Gastrocnemius medialis (tissue), 4 donors: ENCODE measurements at regions not wholly inside any gene's neighbourhood (a gene's known extent, or its start where the extent isn't known, plus 50 kb on each side); places are given as distances from the start of the nearest gene placed in this dataset.

Source experiments
- ATAC-seq, 2 donors: fragments of 150-250 bp; one replicate each; pipeline ENCODE4 v1.9.1; 2016
- DNase-seq, 2 donors: peaks; one replicate each; pipeline ENCODE4 v3.0.0-alpha.2; 2019
- H3K27ac ChIP-seq, 4 donors: fragments of 200-600 bp; sonication (generic); 1 replicate in 1 of 4; 2 replicates in 3 of 4; pipeline ENCODE4 v1.5.1; 2016 to 2018; ENCODE audit warnings: mild to moderate bottlenecking in 2 of 4, moderate library complexity in 1 of 4
- H3K27me3 ChIP-seq, 3 donors: fragments of 200-600 bp; sonication (generic) in 2 of 3; 1 replicate in 1 of 3; 2 replicates in 2 of 3; pipeline versions ENCODE4 v1.5.1 to v1.6.0; 2016 to 2019; ENCODE audit warnings: mild to moderate bottlenecking in 1 of 3, moderate library complexity in 1 of 3
- H3K36me3 ChIP-seq, 2 donors: fragments of 200-600 bp; sonication (generic) in 1 of 2; one replicate each; pipeline ENCODE4 v1.5.1; 2017 to 2018
- H3K4me1 ChIP-seq, 2 donors: fragments of 200-600 bp; sonication (generic) in 1 of 2; one replicate each; pipeline ENCODE4 v1.5.1; 2016 to 2017; ENCODE audit warnings: mild to moderate bottlenecking in 2 of 2
- H3K4me3 ChIP-seq, 4 donors: fragments of 200-600 bp; sonication (generic) in 3 of 4; 1 replicate in 1 of 4; 2 replicates in 3 of 4; pipeline ENCODE4 v1.5.1; 2016 to 2019; ENCODE audit warnings: mild to moderate bottlenecking in 2 of 4
- H3K9me3 ChIP-seq, 3 donors: fragments of 200-600 bp; sonication (generic) in 2 of 3; 1 replicate in 1 of 3; 2 replicates in 2 of 3; pipeline ENCODE4 v1.5.1; 2016 to 2019
- CTCF ChIP-seq, 5 experiments: fragments of 450-650 bp in 3 of 5; fragments of 200-600 bp in 2 of 5; sonication (generic) in 2 of 5; IDR thresholded peaks in 4 of 5; conservative IDR thresholded peaks in 1 of 5; 1 replicate in 4 of 5; 2 replicates in 1 of 5; pipeline ENCODE4 v1.5.1; 2016 to 2019; ENCODE audit warnings: antibody characterized with exemption in 5 of 5, mild to moderate bottlenecking in 3 of 5, moderate library complexity in 3 of 5
- POLR2A ChIP-seq, 2 donors: fragments of 450-650 bp; IDR thresholded peaks; one replicate each; pipeline ENCODE4 v1.6.1; 2017; ENCODE audit warnings: antibody characterized with exemption in 2 of 2, mild to moderate bottlenecking in 2 of 2, moderate library complexity in 2 of 2
- in situ Hi-C, 4 donors: fragments of 200-750 bp; cut with MboI; loops; one replicate each; pipeline versions ENCODE4 v1.15.0 to v1.8.0; 2017; ENCODE audit warnings: low sequenced_read_pairs in 4 of 4
- intact Hi-C: fragments of 100-400 bp; cut with DNase I; formaldehyde crosslinking; loops from one replicate; pipeline ENCODE4 v1.15.1; 2023; ENCODE audit warnings: low total_unique reads

GRCh38 chr6:21537637-21538036 is 55.9 kb upstream of the SOX4 start:
- in situ Hi-C loops, result no loop called here
- intact Hi-C loops, result no loop called here
- ATAC-seq, result peak; percentile 64 to 75
- H3K9me3 ChIP-seq, result no peaks in the 10 kb centered on the region
- H3K4me1 ChIP-seq, result peaks cover 9 to 11% of the 10 kb centered on the region in 2 donors
- no peaks in the 10 kb centered on the region for H3K27me3 ChIP-seq
- no peak overlapping the region for H3K4me3 ChIP-seq
- H3K36me3 ChIP-seq, result no peaks in the 10 kb centered on the region
- H3K27ac ChIP-seq, result peak overlapping the region in 1 of 4 donors; percentile 14
- TF ChIP-seq POLR2A (IDR thresholded peaks at IDR 0.05) (no peak), CTCF (IDR thresholded peaks at IDR 0.05 in 4 of 5, conservative IDR thresholded peaks at IDR 0.05 in 1 of 5) (no peak)
- no peak for DNase-seq

- Histone ChIP-seq H3K36me3 (no peaks in the 10 kb centered on the region), H3K4me1 (peaks cover 9 to 11% of the 10 kb centered on the region in 2 donors), H3K9me3 (no peaks in the 10 kb centered on the region), H3K27ac (peak overlapping the region in 1 of 4 donors; percentile 39), H3K4me3 (no peak overlapping the region), H3K27me3 (no peaks in the 10 kb centered on the region)
- TF ChIP-seq CTCF (IDR thresholded peaks at IDR 0.05 in 4 of 5, conservative IDR thresholded peaks at IDR 0.05 in 1 of 5) (no peak), POLR2A (IDR thresholded peaks at IDR 0.05) (no peak)
- in situ Hi-C loops (no loop called here), intact Hi-C loops (no loop called here)
- peak in 1 of 2 donors; percentile 54 for ATAC-seq
- no peak for DNase-seq
Measured at GRCh38 chr6:21538186-21538798, 55.3 kb upstream of the SOX4 start.

GRCh38 chr6:21539621-21540100 is 53.9 kb upstream of the SOX4 start:
- in situ Hi-C loops, result no loop called here
- H3K36me3 ChIP-seq, result no peaks in the 10 kb centered on the region
- DNase-seq (no peak), ATAC-seq (no peak)
- TF ChIP-seq POLR2A (IDR thresholded peaks at IDR 0.05) (no peak), CTCF (IDR thresholded peaks at IDR 0.05 in 4 of 5, conservative IDR thresholded peaks at IDR 0.05 in 1 of 5) (no peak)
- no peak overlapping the region for H3K27ac ChIP-seq
- H3K4me3 ChIP-seq, result no peak overlapping the region
- no peaks in the 10 kb centered on the region for H3K27me3 ChIP-seq
- H3K4me1 ChIP-seq, result peaks cover 9 to 11% of the 10 kb centered on the region in 2 donors
- H3K9me3 ChIP-seq, result no peaks in the 10 kb centered on the region
- intact Hi-C loops, result no loop called here
